Thyroid gland (tissue), 4 donors: ENCODE measurements at regions not wholly inside any gene's neighbourhood (a gene's known extent, or its start where the extent isn't known, plus 50 kb on each side); places are given as distances from the start of the nearest gene placed in this dataset.

ENCODE experiments used
- POLR2A ChIP-seq, 2 donors: fragments of 450-650 bp; IDR thresholded peaks; one replicate each; pipeline ENCODE4 v1.6.1; 2017; ENCODE audit warnings: antibody characterized with exemption in 2 of 2, mild to moderate bottlenecking in 2 of 2, moderate library complexity in 1 of 2
- TF ChIP-seq, protein P1 (sequence below), 6 experiments: fragments of 200-600 bp in 3 of 6; fragments of 450-650 bp in 3 of 6; sonication (generic) in 3 of 6; IDR thresholded peaks; one replicate each; pipeline ENCODE4 v1.5.1; 2016 to 2019; ENCODE audit warnings: antibody characterized with exemption in 6 of 6, mild to moderate bottlenecking in 2 of 6, inconsistent platforms in 1 of 6, moderate library complexity in 1 of 6

- TF ChIP-seq, protein P1, sequence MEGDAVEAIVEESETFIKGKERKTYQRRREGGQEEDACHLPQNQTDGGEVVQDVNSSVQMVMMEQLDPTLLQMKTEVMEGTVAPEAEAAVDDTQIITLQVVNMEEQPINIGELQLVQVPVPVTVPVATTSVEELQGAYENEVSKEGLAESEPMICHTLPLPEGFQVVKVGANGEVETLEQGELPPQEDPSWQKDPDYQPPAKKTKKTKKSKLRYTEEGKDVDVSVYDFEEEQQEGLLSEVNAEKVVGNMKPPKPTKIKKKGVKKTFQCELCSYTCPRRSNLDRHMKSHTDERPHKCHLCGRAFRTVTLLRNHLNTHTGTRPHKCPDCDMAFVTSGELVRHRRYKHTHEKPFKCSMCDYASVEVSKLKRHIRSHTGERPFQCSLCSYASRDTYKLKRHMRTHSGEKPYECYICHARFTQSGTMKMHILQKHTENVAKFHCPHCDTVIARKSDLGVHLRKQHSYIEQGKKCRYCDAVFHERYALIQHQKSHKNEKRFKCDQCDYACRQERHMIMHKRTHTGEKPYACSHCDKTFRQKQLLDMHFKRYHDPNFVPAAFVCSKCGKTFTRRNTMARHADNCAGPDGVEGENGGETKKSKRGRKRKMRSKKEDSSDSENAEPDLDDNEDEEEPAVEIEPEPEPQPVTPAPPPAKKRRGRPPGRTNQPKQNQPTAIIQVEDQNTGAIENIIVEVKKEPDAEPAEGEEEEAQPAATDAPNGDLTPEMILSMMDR (IDR thresholded peaks at IDR 0.05), result peak in 2 of 6 experiments; percentile 20 to 47
- no peak for TF ChIP-seq POLR2A (IDR thresholded peaks at IDR 0.05)
Measured at GRCh38 chr3:67109651-67110204, 111.6 kb downstream of the KBTBD8 start.
